OCI-LY7 (cell line): ENCODE measurements at regions not wholly inside any gene's neighbourhood (a gene's known extent, or its start where the extent isn't known, plus 50 kb on each side); places are given as distances from the start of the nearest gene placed in this dataset.

ENCODE experiments used
- BruUV-seq: library from RNA; stranded (reverse); fragments of 400-500 nt; replicated peaks from 2 replicates; lab custom pipeline; 2021; lab: Mats Ljungman, UMichigan
- CTCF ChIA-PET: fragments of 300-600 bp; sonication (Branson Sonifier 250); formaldehyde crosslinking; loops from one replicate; lab custom pipeline; 2022; ENCODE audit warnings: antibody characterized with exemption; ENCODE audit not compliant: unreplicated experiment; lab: Charles Lee
- POLR2A ChIA-PET: fragments of 300-600 bp; sonication (Branson Sonifier 250); formaldehyde crosslinking; loops from one replicate; lab custom pipeline; 2022; ENCODE audit warnings: antibody characterized with exemption; lab: Charles Lee
- DNase-seq: peaks from one replicate; pipeline ENCODE4 v3.0.0-alpha.2; 2015; ENCODE audit warnings: low spot score
- H2AFZ ChIP-seq: fragments of 200-600 bp; sonication (generic), shearing (Covaris generic); 2 replicates; pipeline ENCODE4 v1.6.1; 2014; ENCODE audit warnings: mild to moderate bottlenecking, antibody characterized with exemption, low read length, moderate library complexity
- H3K27ac ChIP-seq: fragments of 200-600 bp; sonication (generic); 2 replicates; pipeline ENCODE4 v1.5.1; 2014; ENCODE audit warnings: mixed run types, low read depth, mild to moderate bottlenecking, moderate library complexity, low read length, inconsistent platforms; ENCODE audit not compliant: poor library complexity, severe bottlenecking
- H3K36me3 ChIP-seq: fragments of 200-600 bp; sonication (generic); 2 replicates; pipeline ENCODE4 v1.6.1; 2014; ENCODE audit warnings: mild to moderate bottlenecking, antibody characterized with exemption, low read length, moderate library complexity, mixed read lengths; ENCODE audit not compliant: insufficient read depth
- H3K4me1 ChIP-seq: fragments of 200-600 bp; sonication (generic); 2 replicates; pipeline ENCODE4 v1.5.1; 2014; ENCODE audit warnings: mild to moderate bottlenecking, low read length; ENCODE audit not compliant: insufficient read depth, poor library complexity, severe bottlenecking
- H3K4me2 ChIP-seq: fragments of 200-600 bp; sonication (generic); 2 replicates; pipeline ENCODE4 v1.6.1; 2014; ENCODE audit warnings: mild to moderate bottlenecking, low read length
- H3K4me3 ChIP-seq: fragments of 200-600 bp; sonication (generic); 2 replicates; pipeline ENCODE4 v1.5.1; 2014; ENCODE audit warnings: mild to moderate bottlenecking, low read depth, low read length; ENCODE audit not compliant: poor library complexity, severe bottlenecking
- H3K79me2 ChIP-seq: fragments of 200-600 bp; sonication (generic); 2 replicates; pipeline ENCODE4 v1.6.1; 2016; ENCODE audit warnings: low read depth, mild to moderate bottlenecking, low read length, moderate library complexity, mixed read lengths; ENCODE audit not compliant: insufficient read depth
- H3K9me2 ChIP-seq: fragments of 200-600 bp; sonication (generic); 2 replicates; pipeline ENCODE4 v1.6.1; 2016; ENCODE audit warnings: mild to moderate bottlenecking, low read length, mixed read lengths; ENCODE audit not compliant: insufficient read depth
- H3K9me3 ChIP-seq: fragments of 200-600 bp; sonication (generic); 2 replicates; pipeline ENCODE4 v1.6.1; 2014; ENCODE audit warnings: mild to moderate bottlenecking, mixed run types, low read length, mixed read lengths
- H4K20me1 ChIP-seq: fragments of 200-600 bp; sonication (generic); 2 replicates; pipeline ENCODE4 v1.6.1; 2014; ENCODE audit warnings: mild to moderate bottlenecking, antibody characterized with exemption, low read length, moderate library complexity, mixed read lengths; ENCODE audit not compliant: insufficient read depth
- CTCF ChIP-seq: fragments of 200-600 bp; sonication (generic); conservative IDR thresholded peaks from 2 replicates; pipeline ENCODE4 v1.5.1; 2014; ENCODE audit warnings: mild to moderate bottlenecking, antibody characterized with exemption, low read length, moderate library complexity, mixed read lengths
- EZH2phosphoT487 ChIP-seq: fragments of 200-600 bp; sonication (generic); IDR thresholded peaks from 2 replicates; pipeline ENCODE4 v1.6.1; 2018; ENCODE audit warnings: low read depth, borderline replicate concordance, mild to moderate bottlenecking, mixed run types, antibody characterized with exemption, low read length, moderate library complexity, mixed read lengths
- intact Hi-C: fragments of 100-400 bp; cut with micrococcal nuclease; formaldehyde crosslinking; loops from one replicate; pipeline ENCODE4 v1.10.0; 2022; ENCODE audit not compliant: unreplicated experiment

GRCh38 chr5:56735849-56736641 lies 79.3 kb upstream of the MAP3K1 start:
- BruUV-seq = no TSS peak
- POLR2A ChIA-PET = interaction anchor here (0.7 to 2.7 kb wide), 14 partner anchors 9 to 435 kb away, joined by 3 to 24 read pairs (median 6); no protein-coding TSS in a partner anchor
- H3K4me1 ChIP-seq = peaks cover 57% of the 10 kb centered on the region
- no peaks in the 10 kb centered on the region for H4K20me1 ChIP-seq
- H3K9me3 ChIP-seq = no peaks in the 10 kb centered on the region
- TF ChIP-seq CTCF (peak; percentile 38; the same call in 1 of the 2 replicates), EZH2phosphoT487 (no peak)
- no peaks in the 10 kb centered on the region for H3K36me3 ChIP-seq
- intact Hi-C loops = loop anchor here (2.0 kb wide), 3 partner anchors 49 to 79 kb away; partner anchors contain the start of gene MAP3K1
- peak; percentile 85 for DNase-seq
- peak overlapping the region; percentile 73 for H3K4me2 ChIP-seq
- H2AFZ ChIP-seq = peak overlapping the region; percentile 96
- no peaks in the 10 kb centered on the region for H3K79me2 ChIP-seq
- H3K27ac ChIP-seq = peak overlapping the region; percentile 86
- H3K9me2 ChIP-seq = no peaks in the 10 kb centered on the region
- CTCF ChIA-PET = interaction anchor here (0.6 to 1.2 kb wide), 2 partner anchors 37 to 48 kb away, joined by 3 to 4 read pairs; no protein-coding TSS in a partner anchor
- peak overlapping the region; percentile 31 for H3K4me3 ChIP-seq

- no TSS peak for BruUV-seq
- peak; percentile 43 for DNase-seq
- peak overlapping the region; percentile 49 for H3K4me3 ChIP-seq
- TF ChIP-seq CTCF (no peak), EZH2phosphoT487 (no peak)
- intact Hi-C loops = loop anchor here (2.0 kb wide), 3 partner anchors 47 to 81 kb away; partner anchors contain the start of gene MAP3K1
- ChIA-PET CTCF (interaction anchor here (0.7 to 0.8 kb wide), 2 partner anchors 15 to 45 kb away, joined by 3 read pairs; no protein-coding TSS in a partner anchor), POLR2A (interaction anchor here (0.6 to 1.8 kb wide), 11 partner anchors 8 to 94 kb away, joined by 3 to 12 read pairs (median 4); no protein-coding TSS in a partner anchor)
- H4K20me1 ChIP-seq = no peaks in the 10 kb centered on the region
- no peaks in the 10 kb centered on the region for H3K9me3 ChIP-seq
- H3K27ac ChIP-seq = peak overlapping the region; percentile 86
- no peaks in the 10 kb centered on the region for H3K79me2 ChIP-seq
- H3K36me3 ChIP-seq = no peaks in the 10 kb centered on the region
- peak overlapping the region; percentile 73 for H3K4me2 ChIP-seq
- peaks cover 67% of the 10 kb centered on the region for H3K4me1 ChIP-seq
- no peaks in the 10 kb centered on the region for H3K9me2 ChIP-seq
- peak overlapping the region; percentile 96 for H2AFZ ChIP-seq
Observed at GRCh38 chr5:56734091-56734694, 81.2 kb upstream of the MAP3K1 start.
